SKM-1 treated with dmso at 0.1 percent for 144 hours (cell line): ENCODE measurements at regions not wholly inside any gene's neighbourhood (a gene's known extent, or its start where the extent isn't known, plus 50 kb on each side); places are given as distances from the start of the nearest gene placed in this dataset.
"Not testable (repeated sequence)": the region's sequence is repeated elsewhere in the genome, so short reads cannot be mapped to it uniquely, and the experiment has no call there.

Experiments
- DNase-seq: peaks from one replicate; lab custom pipeline; 2025; ENCODE audit not compliant: unreplicated experiment; lab: John Stamatoyannopoulos, UW

DNA sequence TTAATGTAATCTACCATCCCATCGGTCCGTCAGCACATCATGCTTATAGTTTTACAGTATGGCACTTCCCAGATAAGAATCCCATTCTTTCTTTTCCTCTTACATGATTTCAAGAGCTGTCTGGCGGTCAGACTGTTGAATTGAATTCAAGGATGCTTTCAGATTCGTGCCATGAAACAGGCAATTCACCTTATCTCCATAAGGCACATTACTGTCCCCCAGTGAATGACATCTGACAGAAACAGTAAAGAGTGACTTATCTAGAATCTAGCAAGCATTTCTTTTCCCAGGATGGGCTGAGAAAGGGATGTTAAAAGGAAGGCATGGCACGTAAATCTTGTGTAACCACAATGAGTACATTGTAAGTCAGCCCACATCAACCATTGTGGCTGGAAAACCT, 61.1 kb upstream of the SEM1 start:
- DNase-seq, result no peak

DNA sequence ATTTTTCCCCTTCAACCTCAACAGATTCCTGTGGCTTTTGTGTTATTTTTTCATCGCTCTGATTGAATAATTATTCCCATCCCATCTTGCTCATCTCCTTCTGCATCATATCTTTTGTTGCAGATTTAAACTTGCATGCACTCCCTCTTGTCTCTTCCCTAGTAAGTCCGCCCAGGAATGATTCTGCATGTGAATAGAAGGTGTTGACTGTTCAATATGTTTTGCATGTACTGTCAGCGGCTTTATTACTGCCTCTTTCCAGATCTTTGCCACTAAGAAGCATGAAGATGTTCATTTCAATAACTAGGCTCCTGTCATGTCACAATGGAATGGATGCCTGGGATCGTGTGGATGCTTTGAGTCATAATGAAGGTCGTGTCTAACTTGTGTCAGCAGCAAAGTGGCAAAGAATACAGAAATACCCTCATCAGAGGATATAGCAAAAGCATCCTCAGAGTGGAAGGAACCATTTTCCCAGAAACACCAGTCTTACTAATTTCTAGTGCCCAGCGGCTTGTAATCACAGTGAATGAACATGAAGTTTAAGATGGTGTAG, 62.6 kb upstream of the SEM1 start:
- DNase-seq, result no peak

DNA sequence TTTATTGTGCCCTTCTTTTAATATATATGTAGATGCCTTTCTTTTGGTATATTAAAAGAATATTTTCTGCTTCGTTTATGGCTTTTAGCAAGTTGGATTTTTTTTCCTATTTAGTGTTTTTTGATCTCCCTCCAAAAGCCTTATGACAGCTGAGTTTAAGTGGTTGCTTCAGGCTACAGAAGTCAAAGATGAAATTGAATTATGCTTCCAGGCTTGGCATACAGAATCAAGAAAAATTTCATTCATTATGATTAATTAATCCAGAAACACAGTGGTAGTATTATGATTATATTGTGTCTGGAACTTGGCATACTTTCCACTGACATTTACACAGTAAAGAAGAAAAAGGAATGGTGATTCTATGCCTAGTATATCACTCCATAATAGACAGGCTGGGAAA, 63.8 kb upstream of the SEM1 start:
- DNase-seq, result no peak

DNA sequence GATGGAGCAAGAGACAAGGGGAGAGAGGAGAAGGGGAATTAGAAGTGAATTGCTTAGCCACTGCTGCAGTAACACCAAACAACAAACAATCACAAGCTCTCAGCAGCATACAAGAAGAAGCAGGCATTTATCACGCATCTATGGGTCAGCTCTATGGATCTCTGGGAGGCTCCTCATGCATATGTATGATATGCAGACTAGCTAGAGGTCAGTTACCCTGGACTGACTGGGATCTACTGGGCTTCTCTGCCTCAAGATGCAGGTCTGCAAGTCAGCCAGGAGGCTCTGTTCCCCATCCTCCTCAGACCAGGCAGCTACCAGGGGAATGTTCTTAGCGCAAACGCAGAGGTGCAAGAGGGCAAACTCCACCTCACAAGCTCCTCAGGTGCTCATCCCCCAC, 64.7 kb upstream of the SEM1 start:
- DNase-seq, result no peak

DNA sequence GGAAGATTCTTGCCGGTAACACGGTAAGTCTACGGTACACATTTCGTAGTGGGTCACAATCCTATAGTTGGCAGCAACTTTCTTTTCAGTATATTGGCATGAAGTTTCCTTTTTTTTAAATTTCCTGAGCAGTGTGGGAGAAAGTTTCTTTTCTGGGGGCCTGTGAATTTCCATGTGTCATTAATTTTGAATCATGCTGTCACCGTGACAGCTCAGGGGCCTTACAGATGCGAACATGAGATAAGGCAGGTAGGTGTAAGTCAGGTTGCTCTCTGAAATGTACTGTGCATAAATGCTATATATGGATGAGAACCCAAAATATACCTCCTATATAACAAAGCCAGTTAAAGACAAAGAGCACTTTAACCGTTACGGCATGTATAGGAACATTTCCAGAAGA, 65.4 kb upstream of the SEM1 start:
- DNase-seq, result no peak

DNA sequence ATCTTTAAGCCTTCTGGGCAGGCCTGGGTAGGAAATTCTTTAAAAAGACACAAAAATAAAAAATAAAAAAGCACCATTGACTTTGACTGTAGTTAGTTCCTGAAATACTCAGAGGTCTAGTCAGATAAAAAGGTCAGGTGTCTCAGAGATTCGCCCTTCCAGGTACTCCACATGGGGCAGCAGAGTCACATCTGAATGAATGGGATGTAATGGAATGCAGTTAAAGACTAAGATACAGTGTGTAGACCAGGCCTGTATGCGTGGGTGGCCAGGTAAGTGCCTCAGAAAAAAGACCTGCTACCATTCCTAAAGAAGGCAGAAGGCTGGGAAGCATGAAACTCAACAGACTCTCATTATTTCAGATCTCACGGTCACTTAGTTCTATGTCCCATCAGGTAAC, 68.6 kb upstream of the SEM1 start:
- DNase-seq, result no peak

DNA sequence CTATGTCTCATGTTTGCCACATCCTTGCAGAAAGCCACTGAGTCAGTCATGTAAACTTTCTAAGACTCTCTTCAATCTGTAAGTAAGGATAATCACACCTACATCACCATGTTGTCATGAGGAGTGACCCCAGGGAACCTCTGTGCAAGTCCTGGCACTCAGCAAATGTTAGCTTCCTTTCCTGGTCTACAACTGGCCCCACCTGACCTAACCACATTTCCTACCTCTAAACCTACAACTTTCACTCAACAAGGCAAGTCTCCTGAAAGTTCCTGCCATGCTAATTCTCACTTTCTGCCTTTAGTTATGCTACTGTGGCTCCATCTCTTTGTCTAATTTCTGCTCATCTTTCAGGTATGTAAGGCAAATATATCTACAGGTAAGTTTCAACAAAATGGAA, 72.3 kb upstream of the SEM1 start:
- DNase-seq, result no peak

DNA sequence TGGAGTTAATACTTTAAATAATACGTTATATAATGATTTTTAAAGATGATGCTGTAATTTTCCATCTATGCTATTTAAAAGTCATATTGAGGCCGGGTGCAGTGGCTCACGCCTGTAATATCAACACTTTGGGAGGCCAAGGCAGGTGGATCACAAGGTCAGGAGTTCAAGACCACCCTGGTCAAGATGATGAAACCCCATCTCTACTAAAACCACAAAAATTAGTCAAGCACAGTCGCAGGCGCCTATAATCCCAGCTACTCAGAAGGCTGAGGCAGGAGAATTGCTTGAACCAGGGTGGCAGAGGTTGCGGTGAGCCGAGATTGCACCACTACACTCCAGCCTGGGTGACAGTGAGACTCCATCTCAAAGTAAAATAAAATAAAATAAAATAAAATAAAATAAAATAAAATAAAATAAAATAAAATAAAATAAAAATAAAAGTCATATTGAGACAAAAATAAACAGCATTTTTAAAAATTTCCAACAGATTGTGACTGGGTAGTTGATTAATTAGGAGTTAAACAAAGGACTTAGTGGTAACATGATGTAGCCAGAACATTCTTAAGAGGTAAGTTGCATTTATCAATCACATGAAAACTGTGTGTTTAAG, 73.1 kb upstream of the SEM1 start:
- DNase-seq, result not testable (repeated sequence)

DNA sequence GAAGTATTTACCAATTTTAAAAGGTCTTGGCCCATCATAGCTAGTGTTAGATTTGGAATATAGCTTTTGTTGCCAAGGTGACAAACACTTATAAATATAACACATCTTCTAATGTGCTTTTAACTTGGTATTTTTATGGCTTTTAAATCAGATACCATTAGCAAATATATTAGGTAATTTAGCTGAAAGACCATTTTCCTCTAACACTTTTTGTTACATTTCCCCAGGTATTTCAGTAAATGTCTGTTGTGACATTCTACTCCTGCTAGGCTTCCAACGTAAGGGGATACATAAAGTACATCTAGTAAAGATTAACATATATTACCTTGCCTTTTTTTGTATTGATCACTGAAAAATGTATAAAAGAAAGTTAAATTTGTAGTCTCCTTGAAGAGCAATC, 75.0 kb upstream of the SEM1 start:
- DNase-seq, result no peak

DNA sequence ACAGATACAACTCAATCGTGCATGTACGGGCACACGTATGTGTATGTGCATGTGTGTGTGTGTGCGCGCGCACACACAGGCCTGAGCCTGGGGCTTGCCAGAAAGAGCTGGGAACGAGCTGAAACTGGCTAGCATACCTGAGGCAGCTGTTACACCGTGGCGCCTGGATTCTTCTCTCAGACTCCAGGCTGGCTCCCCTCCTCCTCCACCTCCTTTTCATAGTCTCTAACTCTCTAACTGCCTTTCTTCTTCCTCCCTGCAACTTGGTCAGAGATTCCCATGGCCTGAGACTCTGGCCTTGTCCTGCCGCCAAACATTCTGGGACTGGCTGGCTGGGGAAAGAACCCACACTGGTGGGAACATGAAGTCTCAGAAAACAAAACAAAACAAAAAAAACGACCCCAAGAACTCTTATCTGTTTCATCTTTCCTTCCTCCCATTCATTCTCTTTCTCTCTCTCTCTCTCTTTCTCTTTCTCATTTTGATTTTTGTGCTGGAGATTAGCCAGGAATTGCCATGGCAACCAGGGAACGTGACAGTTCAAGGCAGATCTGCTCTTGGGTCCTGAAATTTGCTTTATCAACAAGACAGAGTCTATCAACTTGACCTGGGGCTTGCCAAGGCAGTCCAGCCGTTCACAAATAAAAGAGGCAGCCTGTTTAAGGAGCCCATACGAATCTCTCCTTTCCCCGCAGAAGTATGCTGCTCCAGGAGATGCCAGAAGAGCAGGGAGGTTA, 76.8 kb upstream of the SEM1 start:
- no peak for DNase-seq

DNA sequence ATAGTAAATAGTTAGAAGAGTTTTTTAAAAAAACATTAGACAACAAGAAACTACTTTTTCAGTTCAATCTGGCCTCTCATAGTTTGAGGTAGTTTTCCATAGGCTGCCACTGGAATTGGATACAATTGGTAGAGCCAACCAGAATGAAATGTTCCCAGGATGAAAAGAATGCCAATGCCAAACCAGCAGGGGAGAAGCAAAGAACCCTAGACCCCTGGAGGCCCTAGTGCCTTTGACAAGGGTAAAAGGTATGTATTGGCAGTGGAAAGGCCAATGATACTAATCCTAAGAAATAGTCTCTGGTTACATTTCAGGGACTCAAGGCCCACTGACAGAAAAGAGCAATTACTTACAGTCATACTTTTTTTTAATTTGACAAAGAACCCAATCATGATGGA, 77.4 kb upstream of the SEM1 start:
- no peak for DNase-seq

DNA sequence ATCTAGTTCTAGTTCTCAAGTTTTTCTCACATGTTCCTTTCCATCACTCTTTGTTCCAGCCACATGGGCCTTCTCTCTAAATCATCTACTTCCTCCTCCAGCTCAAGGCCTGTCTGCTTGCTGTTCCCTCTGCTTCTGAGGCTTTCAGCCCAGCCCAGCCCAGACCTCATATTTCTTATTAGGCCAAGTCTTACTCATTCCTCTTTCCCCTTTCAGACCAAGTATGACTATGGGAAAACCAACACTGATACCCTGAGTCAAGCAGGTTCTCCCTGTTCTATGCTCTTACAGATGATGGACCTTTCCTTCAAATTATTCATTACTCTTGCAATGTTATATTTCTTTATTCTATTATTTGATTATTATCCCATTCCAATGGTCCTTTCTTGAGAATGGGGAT, 80.3 kb upstream of the SEM1 start:
- DNase-seq, result no peak

DNA sequence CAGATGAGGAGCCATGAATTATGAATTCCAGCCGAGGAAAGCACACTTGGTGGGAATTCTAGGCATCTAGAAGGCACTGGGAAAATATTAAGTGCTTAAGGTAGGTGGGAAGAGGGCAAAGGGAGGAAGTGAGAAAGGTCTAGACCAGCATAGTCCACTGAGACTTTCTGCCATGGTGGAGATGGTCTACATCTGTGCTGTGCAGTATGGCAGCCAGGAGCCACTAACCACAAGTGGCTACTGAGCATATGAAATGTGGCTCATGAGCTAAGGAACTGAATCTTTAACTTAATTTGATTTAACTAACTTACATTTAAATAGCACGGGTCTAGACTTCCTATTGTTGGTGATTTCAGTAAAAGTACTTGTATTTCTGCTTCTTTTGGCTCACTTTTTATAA, 82.5 kb upstream of the SEM1 start:
- no peak for DNase-seq

DNA sequence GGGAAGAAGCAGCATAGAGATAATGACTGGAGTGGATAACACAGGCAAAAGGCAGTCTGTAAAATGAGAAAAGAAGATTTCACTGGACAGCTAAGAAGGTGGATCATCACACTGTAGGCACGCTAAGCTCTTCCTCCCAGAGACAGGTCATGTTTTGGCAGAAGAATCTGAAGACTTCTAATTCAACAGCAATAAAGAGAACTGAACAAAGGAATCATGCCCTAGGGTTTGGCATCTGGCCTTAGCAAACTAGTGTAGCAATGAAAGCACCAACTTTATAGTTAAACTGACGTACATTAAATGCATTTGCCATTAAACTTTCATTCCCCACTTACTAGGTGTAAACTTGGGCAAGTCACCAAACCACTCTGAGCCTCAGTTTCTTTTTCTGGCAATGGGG, 84.4 kb upstream of the SEM1 start:
- no peak for DNase-seq

DNA sequence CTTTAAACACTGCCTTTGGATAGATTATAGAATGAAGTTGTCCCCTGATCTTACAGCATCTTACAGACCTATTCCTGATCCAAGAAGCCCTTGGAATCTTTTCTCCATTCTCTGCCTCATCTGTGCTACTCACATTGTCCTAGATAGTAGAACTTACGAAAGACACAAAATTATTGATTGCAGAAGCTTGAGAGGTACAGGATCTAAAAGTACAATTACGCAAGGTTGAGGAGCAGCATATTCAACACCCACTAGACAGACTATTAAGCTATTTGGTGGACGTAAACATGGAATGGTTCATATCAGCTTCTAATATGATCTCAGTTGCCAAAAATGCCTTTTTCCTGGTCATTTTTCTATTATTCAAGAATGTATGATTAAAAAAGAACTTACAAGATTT, 90.5 kb upstream of the SEM1 start:
- DNase-seq, result no peak

DNA sequence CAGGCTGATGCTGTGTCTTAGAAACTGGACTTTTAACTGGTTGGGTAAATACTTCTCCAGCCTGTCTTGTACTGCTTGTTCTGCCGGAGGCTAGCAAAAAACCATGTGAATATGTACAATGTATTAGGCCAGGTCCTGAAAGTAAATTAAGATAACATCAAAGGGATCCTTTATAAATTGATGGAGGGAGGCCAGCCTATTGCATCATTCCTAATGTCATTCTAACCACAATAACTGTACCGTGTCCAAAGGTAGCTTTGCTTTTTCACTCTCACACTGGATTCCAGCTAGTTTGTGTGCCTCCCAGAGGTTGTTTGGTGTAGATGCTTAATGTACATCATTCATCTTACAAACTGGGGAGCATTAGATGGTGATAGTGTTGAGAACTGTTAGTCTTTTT, 91.2 kb upstream of the SEM1 start:
- no peak for DNase-seq

DNA sequence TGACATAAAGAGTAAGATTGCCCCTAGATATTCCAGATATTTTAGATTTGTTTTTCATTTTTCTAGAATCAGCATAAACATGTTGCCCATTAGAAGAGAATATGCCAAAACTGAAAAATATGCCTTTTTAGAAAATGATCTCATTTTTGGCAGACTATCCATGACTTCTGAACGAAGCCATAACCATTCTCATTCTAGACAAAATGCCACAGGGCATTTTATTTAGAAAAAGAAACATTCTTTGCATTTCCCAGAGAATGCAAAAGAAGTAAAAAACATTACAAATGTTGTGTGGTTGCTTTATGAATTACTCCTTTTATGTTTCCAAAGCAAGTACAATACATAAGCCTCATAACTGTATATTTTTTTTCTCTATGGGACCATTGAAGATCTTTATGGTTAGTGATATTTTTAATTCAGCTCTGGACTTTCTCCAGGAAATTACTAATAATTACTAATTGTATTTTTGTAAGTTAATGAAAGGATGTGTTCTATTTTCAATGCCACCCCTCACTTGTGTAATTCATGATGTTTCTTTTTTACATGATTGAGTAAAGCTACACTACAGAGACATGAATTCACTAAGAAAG, 109.6 kb upstream of the SEM1 start:
- DNase-seq, result no peak

DNA sequence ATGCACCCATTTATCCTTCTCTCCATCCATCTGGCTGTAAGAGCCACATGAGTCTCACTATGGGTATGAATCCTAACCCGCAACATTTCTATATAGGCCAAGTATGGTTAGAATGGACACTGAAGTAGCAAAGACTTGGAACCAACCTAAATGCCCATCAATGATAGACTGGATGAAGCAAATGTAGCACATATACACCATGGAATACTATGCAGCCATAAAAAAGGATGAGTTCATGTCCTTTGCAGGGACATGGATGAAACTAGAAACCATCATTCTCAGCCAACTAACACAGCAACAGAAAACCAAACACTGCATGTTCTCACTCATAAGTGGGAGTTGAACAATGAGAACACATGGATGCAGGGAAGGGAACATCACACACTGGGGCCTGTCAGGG, 111.5 kb upstream of the SEM1 start:
- not testable (repeated sequence) for DNase-seq

DNA sequence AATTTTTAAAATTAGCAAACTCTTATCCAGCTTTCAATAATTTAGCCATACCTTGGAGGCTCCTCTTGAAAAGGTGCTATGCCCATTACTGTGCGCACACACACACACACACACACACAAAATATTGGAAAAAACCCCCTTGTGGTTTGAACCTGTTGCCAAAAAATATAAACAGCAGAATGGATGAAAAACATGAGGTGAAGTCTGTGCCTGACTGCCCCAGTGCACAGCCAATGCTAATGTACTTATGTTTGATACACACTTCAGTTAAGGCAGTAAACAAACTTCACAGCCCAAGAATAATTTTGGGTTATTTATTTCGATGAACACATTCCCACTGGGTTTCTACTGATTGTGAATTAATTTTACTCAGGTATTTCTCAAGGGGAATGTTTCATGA, 113.2 kb upstream of the SEM1 start:
- DNase-seq, result no peak

DNA sequence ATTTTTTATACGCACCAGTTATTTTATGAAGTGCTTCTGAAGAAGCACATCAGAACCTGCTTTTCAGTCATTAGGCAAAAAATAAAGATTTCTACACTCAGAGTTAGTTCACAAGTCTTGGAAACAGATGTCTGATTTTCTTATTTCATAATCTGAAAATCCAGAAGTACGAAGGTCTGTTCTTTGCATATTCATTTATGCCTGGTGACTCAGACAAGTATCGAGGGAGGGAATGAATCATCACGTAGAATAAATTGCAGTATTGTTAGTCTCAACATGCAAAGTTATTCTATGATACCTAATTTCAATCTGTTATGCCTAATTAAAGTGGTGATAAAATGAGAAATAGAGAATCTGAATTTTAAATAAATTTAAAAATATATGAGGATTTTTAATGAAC, 113.6 kb upstream of the SEM1 start:
- no peak for DNase-seq

DNA sequence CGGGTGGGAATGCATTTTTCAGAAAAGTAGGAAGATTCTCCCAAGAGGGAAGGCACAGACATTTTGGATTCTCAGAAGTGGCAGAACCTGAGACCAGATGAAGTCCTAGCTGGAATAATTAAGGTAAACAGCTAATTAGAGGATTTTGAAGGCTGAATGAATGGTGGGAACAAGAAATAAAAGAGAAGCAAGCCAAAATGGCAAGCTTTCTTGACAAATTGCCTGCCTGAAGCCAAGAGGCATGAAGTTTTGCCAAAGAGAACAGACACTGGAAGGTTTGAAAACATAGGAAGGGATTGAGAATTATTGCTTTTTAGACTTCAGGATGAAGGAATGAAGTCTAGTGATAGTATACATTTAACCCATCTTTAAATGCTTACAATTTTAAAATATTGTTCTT, 115.0 kb upstream of the SEM1 start:
- DNase-seq, result no peak

DNA sequence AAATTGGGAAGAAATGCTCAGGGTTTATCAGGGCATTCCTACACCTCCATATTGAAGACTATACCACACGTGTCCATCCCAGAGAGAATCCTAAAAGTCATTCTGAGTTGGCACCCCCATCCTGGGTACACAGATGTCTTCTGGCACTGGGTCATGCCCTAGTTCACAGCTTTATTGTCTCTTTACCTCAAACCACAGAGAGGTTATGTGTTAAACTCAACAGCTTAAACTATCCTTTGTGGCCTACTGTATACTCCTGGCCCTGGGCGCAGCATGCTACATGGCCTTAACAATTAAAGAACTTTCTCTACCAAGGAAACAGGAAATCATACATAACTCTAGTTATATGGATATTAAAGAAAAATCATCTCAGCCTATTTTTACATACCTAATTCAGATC, 115.6 kb upstream of the SEM1 start:
- DNase-seq, result no peak

DNA sequence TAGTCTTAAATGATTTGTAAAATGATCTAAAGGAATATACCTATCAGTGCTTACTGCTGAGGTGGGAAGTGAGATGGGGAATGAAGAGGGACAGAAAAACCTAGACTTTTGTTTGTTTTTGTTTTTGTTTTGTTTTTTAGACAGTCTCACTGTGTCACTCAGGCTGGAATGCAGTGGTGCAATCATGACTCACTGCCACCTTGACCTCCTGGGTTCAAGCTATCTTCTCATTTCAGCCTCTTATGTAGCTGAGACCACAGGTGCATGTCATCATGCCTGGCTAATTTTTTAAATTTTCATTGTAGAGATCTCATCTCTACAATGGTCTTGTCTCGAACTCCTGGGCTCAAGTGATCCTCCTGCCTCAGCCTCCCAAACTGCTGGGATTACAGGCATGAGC, 116.4 kb upstream of the SEM1 start:
- DNase-seq, result no peak
